HepG2 (cell line): ENCODE measurements at regions not wholly inside any gene's neighbourhood (a gene's known extent, or its start where the extent isn't known, plus 50 kb on each side); places are given as distances from the start of the nearest gene placed in this dataset.

Source experiments
- ATAC-seq: fragments of 200-7000 bp; cut with Tn5 transposase; 3 replicates; pipeline ENCODE4 v1.9.1; 2020; ENCODE audit warnings: mild to moderate bottlenecking, moderate library complexity
- BruUV-seq: library from RNA; stranded (reverse); fragments of 400-500 nt; replicated peaks from 2 replicates; lab custom pipeline; 2021; lab: Mats Ljungman, UMichigan
- CTCF ChIA-PET: fragments of 300-600 bp; formaldehyde crosslinking; extraction: SDS; loops from one replicate; lab custom pipeline; 2021; ENCODE audit warnings: low total read pairs, inconsistent platforms, low intra/inter-chr PET ratio; lab: Yijun Ruan, JAX
- POLR2A ChIA-PET: fragments of 350-600 bp; sonication (Branson Sonifier 250); formaldehyde crosslinking; loops from one replicate; lab custom pipeline; 2020; ENCODE audit warnings: antibody characterized with exemption, inconsistent platforms; lab: Yijun Ruan, JAX
- DNase-seq: peaks from one replicate; pipeline ENCODE4 v3.0.0-alpha.2; 2015; ENCODE audit warnings: low spot score
- FAIRE-seq: peaks from 3 replicates; lab custom pipeline; 2011; peaks lifted over from hg19 to GRCh38; lab: Jason Lieb, UNC
- H2AFZ ChIP-seq: one replicate; pipeline ENCODE4 v1.6.1; 2011; ENCODE audit warnings: low read length, inconsistent platforms
- H3K27ac ChIP-seq: fragments of 300-600 bp; 3 replicates; pipeline ENCODE4 v1.8.0; 2011; ENCODE audit warnings: mixed run types, mild to moderate bottlenecking, mixed read lengths, low read length, inconsistent platforms; ENCODE audit not compliant: insufficient read depth; ENCODE audit errors: extremely low read length
- H3K27me3 ChIP-seq, 2 experiments: fragments of 200-600 bp in 1 of 2; 2 replicates in 1 of 2; 3 replicates in 1 of 2; pipeline versions ENCODE4 v1.6.0 to v1.8.0; 2011; ENCODE audit warnings: low read length in 2 of 2, mild to moderate bottlenecking in 2 of 2, moderate library complexity in 2 of 2, inconsistent platforms in 1 of 2; ENCODE audit not compliant: insufficient read depth in 2 of 2, control insufficient read depth in 1 of 2
- H3K36me3 ChIP-seq, 2 experiments: fragments of 200-600 bp in 1 of 2; replicated peaks in 1 of 2; 2 replicates in 1 of 2; 3 replicates in 1 of 2; pipeline versions ENCODE4 v1.5.1 to v1.8.0; 2011; ENCODE audit warnings: low read length in 2 of 2, inconsistent platforms in 1 of 2; ENCODE audit not compliant: insufficient read depth in 2 of 2, control insufficient read depth in 1 of 2
- H3K4me1 ChIP-seq: 2 replicates; pipeline ENCODE4 v1.5.1; 2012; ENCODE audit warnings: low read length, inconsistent platforms; ENCODE audit not compliant: insufficient read depth
- H3K4me2 ChIP-seq: 2 replicates; pipeline ENCODE4 v1.6.0; 2011; ENCODE audit warnings: low read depth, low read length, inconsistent platforms
- H3K4me3 ChIP-seq, 3 experiments: fragments of 200-600 bp in 1 of 3; sonication (generic), shearing (Covaris generic) in 1 of 3; replicated peaks in 1 of 3; 2 replicates each; pipeline ENCODE4 v1.5.1; 2011 to 2016; ENCODE audit warnings: low read length in 3 of 3, inconsistent platforms in 2 of 3, low read depth in 2 of 3, mild to moderate bottlenecking in 2 of 3, control low read depth in 1 of 3, mixed read lengths in 1 of 3; ENCODE audit not compliant: insufficient read depth in 1 of 3
- H3K79me2 ChIP-seq: one replicate; pipeline ENCODE4 v1.6.1; 2011; ENCODE audit warnings: low read length, inconsistent platforms; ENCODE audit not compliant: insufficient read depth
- H3K9ac ChIP-seq: 2 replicates; pipeline ENCODE4 v1.6.0; 2011; ENCODE audit warnings: mild to moderate bottlenecking, low read depth, low read length, inconsistent platforms; ENCODE audit not compliant: insufficient read depth
- H3K9me3 ChIP-seq: 2 replicates; pipeline ENCODE4 v1.5.1; 2012; ENCODE audit warnings: mild to moderate bottlenecking, low read length
- H4K20me1 ChIP-seq: 2 replicates; pipeline ENCODE4 v1.6.0; 2011; ENCODE audit warnings: inconsistent platforms, mild to moderate bottlenecking, low read length, moderate library complexity; ENCODE audit not compliant: insufficient read depth
- BCL3 ChIP-seq: sonication (generic); formaldehyde crosslinking; IDR thresholded peaks from 2 replicates; pipeline ENCODE4 v1.5.1; 2020; ENCODE audit warnings: mild to moderate bottlenecking, missing genetic modification reagents, moderate library complexity
- CTCF ChIP-seq: sonication (generic); formaldehyde crosslinking; IDR thresholded peaks from 2 replicates; pipeline ENCODE4 v1.5.0; 2020; ENCODE audit warnings: mild to moderate bottlenecking, missing genetic modification reagents, moderate library complexity
- DR1 ChIP-seq: sonication (generic); formaldehyde crosslinking; IDR thresholded peaks from 2 replicates; pipeline ENCODE4 v1.8.0; 2021; ENCODE audit warnings: mild to moderate bottlenecking, missing genetic modification reagents, inconsistent platforms
- ELF1 ChIP-seq: sonication (generic); formaldehyde crosslinking; IDR thresholded peaks from 2 replicates; pipeline ENCODE4 v1.4.0; 2020; ENCODE audit warnings: missing genetic modification reagents
- HNF4A ChIP-seq: sonication (generic); formaldehyde crosslinking; IDR thresholded peaks from 2 replicates; pipeline ENCODE4 v1.4.0; 2020; ENCODE audit warnings: missing genetic modification reagents
- NR2F2 ChIP-seq: IDR thresholded peaks from 2 replicates; pipeline ENCODE4 v1.6.1; 2012; ENCODE audit warnings: low read depth, inconsistent platforms, borderline replicate concordance
- STAG1 ChIP-seq: sonication (generic); formaldehyde crosslinking; IDR thresholded peaks from 2 replicates; pipeline ENCODE4 v1.4.0; 2020; ENCODE audit warnings: missing genetic modification reagents
- TOPORS ChIP-seq: sonication (generic); formaldehyde crosslinking; IDR thresholded peaks from 2 replicates; pipeline ENCODE4 v1.8.0; 2023; ENCODE audit warnings: mild to moderate bottlenecking, missing genetic modification reagents
- ZKSCAN1 ChIP-seq: fragments of 150-350 bp; IDR thresholded peaks from 2 replicates; pipeline ENCODE4 v1.6.1; 2014; ENCODE audit warnings: low read length
- ZNF280D ChIP-seq: sonication (generic); formaldehyde crosslinking; IDR thresholded peaks from 2 replicates; pipeline ENCODE4 v1.5.1; 2020; ENCODE audit warnings: mild to moderate bottlenecking, missing genetic modification reagents
- ZNF644 ChIP-seq: IDR thresholded peaks from 2 replicates; pipeline ENCODE4 v1.6.1; 2016; ENCODE audit warnings: low read depth
- WGBS: methylation state at CpG from one replicate; pipeline ENCODE4 v1.1.6; 2017; ENCODE audit warnings: low lambda C conversion rate; 5-methylcytosine and 5-hydroxymethylcytosine counted together
- in situ Hi-C: cut with HindIII; loops from 2 replicates; pipeline ENCODE4 v1.10.0; 2017; ENCODE audit warnings: low pct_unique_long_range_greater_than_20kb; ENCODE audit not compliant: extremely low pct_ligation_motif_present
- intact Hi-C: fragments of 100-400 bp; cut with micrococcal nuclease; formaldehyde crosslinking; loops from one replicate; pipeline ENCODE4 v1.10.0; 2022; ENCODE audit not compliant: unreplicated experiment
- TF ChIP-seq, protein P1 (sequence below): fragments of 450-650 bp; IDR thresholded peaks from 2 replicates; pipeline ENCODE4 v1.6.1; 2017

DNA sequence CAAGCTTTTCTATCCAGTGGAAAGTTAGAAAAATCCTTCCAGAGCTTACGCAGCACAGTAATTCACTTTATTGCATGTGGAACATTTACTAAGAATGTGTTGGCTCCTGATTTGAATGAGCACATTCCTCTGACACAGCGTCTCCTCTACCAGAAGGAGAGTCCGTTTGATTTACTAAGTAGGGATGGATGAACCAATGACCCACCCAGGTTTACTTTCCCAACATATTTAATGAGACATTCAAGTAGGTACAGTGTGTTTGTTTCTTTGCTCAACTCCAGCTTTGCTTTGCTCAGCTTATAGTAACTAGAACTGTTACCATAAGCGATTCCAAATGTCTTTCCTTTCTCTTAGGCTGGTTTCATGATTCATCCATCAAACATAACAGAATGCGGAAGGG is 161.7 kb downstream of the SMARCA1 start:
- Histone ChIP-seq H3K4me3 (no peak overlapping the region), H3K9me3 (no peaks in the 10 kb centered on the region), H3K36me3 (no peaks in the 10 kb centered on the region), H3K4me1 (0 out of 2 replicates have a peak, but pooled peaks cover 8% of the 10 kb centered on the region), H2AFZ (no peak overlapping the region), H3K4me2 (no peak overlapping the region), H3K79me2 (no peaks in the 10 kb centered on the region), H3K9ac (no peak overlapping the region), H3K27ac (no peak overlapping the region), H3K27me3 (no peaks in the 10 kb centered on the region), H4K20me1 (no peaks in the 10 kb centered on the region)
- TF ChIP-seq ELF1 (CRISPR knock-in tag), result no peak
- no peak for TF ChIP-seq ZKSCAN1
- TF ChIP-seq DR1 (CRISPR knock-in tag), result no peak
- no peak for TF ChIP-seq NR2F2
- intact Hi-C loops (loop anchor here (2.0 to 5.0 kb wide), 2 partner anchors 544 to 901 kb away; no protein-coding TSS in a partner anchor), in situ Hi-C loops (no loop called here)
- ChIA-PET POLR2A (no interaction called here), CTCF (no interaction called here)
- no peak for FAIRE-seq
- no TSS peak for BruUV-seq
- no peak for DNase-seq
- 78% methylated on average over 5 of the region's 5 CpGs for WGBS
- ATAC-seq, result no peak

GRCh38 chrX:129360175-129360574 is 163.1 kb downstream of the SMARCA1 start:
- H4K20me1 ChIP-seq, result no peaks in the 10 kb centered on the region
- H3K4me2 ChIP-seq, result no peak overlapping the region
- no peak overlapping the region for H2AFZ ChIP-seq
- H3K9me3 ChIP-seq, result no peaks in the 10 kb centered on the region
- in situ Hi-C loops, result no loop called here
- no peak overlapping the region for H3K27ac ChIP-seq
- no peak overlapping the region for H3K4me3 ChIP-seq
- no TSS peak for BruUV-seq
- FAIRE-seq (peak; percentile 95), DNase-seq (peak; percentile 61), ATAC-seq (peak; percentile 93)
- no peaks in the 10 kb centered on the region for H3K27me3 ChIP-seq
- no peaks in the 10 kb centered on the region for H3K36me3 ChIP-seq
- no peak overlapping the region for H3K9ac ChIP-seq
- H3K79me2 ChIP-seq, result no peaks in the 10 kb centered on the region
- POLR2A ChIA-PET, result no interaction called here
- 0 out of 2 replicates have a peak, but pooled peaks cover 8% of the 10 kb centered on the region for H3K4me1 ChIP-seq
- intact Hi-C loops, result loop anchor here (1.0 to 5.0 kb wide), 3 partner anchors 543 to 1254 kb away; no protein-coding TSS in a partner anchor
- CTCF ChIA-PET, result no interaction called here
- 10% methylated on average over 2 of the region's 5 CpGs for WGBS
- 0 out of 2 replicates have a peak, but pooled peaks have one; percentile 61 for TF ChIP-seq ZNF280D
- TF ChIP-seq HNF4A (CRISPR knock-in tag), result peak; percentile 58
- peak; percentile 68; the same call in 1 of the 2 replicates for TF ChIP-seq ZNF644 (CRISPR knock-in tag)
- TF ChIP-seq BCL3 (CRISPR knock-in tag), result no peak
- TF ChIP-seq, protein P1, sequence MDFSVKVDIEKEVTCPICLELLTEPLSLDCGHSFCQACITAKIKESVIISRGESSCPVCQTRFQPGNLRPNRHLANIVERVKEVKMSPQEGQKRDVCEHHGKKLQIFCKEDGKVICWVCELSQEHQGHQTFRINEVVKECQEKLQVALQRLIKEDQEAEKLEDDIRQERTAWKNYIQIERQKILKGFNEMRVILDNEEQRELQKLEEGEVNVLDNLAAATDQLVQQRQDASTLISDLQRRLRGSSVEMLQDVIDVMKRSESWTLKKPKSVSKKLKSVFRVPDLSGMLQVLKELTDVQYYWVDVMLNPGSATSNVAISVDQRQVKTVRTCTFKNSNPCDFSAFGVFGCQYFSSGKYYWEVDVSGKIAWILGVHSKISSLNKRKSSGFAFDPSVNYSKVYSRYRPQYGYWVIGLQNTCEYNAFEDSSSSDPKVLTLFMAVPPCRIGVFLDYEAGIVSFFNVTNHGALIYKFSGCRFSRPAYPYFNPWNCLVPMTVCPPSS, result no peak
- peak; percentile 84 for TF ChIP-seq STAG1
- TF ChIP-seq TOPORS (CRISPR knock-in tag), result 0 out of 2 replicates have a peak, but pooled peaks have one; percentile 21
- TF ChIP-seq CTCF (CRISPR knock-in tag), result peak; percentile 74
